SIG-M5 (cell line): ENCODE measurements at regions not wholly inside any gene's neighbourhood (a gene's known extent, or its start where the extent isn't known, plus 50 kb on each side); places are given as distances from the start of the nearest gene placed in this dataset.

Source experiments
- DNase-seq: peaks from one replicate; lab custom pipeline; 2025; lab: John Stamatoyannopoulos, UW

DNA sequence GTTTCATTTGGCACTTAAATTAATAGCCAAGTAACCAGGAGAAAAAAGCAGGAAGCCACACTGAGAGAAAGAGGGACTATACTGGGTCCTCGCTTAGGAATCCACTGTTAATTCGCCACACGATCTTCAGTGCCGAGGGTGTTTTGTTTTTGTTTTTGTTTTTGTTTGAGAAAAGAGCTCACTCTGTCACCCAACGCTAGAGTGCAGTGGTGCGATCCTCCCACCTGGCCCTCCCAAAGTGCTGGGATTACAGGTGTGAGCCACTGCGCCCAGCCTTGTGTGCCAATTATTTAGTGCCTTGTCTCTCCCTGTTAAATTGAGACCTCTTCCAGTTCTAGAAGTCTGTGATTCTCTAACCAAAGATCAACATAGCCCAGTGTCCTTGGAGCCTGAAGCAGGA is 53.8 kb upstream of the TPM1 start:
- no peak for DNase-seq

DNA sequence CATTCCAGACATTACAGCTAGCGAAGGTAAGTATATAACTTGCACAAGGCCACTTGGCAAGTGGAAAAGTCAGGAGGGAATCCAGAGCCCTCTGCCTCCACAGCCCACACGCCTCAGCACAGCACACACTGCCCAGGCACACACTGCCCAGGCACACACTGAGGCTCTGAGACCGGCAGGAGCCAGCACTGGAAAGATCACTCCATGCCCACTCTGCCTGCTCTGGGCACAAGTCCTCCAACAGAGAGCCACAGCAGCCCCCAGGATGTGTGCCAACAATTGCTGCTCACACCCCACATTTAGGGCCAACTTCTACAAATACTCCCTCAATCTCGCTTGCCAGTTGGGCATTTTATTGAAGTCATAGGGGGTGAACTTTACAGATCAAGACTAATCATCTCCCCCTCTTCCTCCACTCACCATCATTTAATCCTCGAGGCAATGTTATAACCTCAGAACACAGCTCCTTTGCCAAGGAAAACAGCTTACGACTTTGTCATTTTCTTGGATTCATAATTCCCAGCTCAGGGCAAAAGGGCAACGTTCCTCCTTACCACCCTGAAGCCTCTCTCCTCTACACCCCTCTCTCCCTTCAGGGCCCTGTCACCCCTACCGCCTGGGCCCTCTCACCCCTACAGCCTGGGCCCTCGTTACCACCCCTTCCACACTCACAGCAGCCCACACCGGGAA is 53.0 kb upstream of the TPM1 start:
- no peak for DNase-seq

DNA sequence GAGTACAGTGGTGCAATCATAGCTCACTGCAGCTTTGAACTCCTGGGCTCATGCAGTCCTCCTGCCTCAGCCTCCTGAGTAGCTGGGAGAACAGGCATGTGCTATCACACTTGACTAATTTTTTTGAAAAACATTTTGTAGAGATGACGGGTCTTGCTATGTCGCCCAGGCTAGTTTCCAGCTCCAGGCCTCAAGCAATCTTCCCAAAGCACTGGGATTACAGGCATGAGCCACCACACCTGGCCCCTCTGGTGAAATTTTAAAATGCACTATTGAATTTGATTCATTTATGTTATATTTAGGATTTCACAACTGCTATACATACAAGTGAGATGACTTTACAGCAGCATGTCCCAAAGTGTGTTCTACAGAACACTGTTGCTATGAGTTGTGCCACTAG is 50.8 kb upstream of the TPM1 start:
- DNase-seq, result no peak

DNA sequence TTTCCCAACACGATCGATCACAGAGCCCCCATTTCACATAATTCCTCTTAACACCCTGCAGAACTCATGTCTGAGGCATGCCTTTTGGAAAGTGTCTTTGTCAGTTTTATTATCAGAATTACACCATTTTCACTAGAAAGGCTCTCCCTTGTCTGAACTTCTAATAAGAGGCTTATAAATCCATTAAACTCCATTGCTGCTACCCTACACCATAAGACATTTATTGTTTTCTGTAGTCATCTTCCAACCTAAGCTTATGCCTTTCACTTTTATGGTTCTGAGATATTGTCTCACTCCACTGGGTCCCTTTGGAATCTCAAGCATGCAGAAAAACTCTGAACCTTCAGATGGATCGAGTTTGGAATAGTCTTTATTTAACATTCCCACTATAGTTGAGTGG is 50.2 kb upstream of the TPM1 start:
- DNase-seq, result no peak
